Tibial nerve (tissue), 3 donors: ENCODE measurements at regions not wholly inside any gene's neighbourhood (a gene's known extent, or its start where the extent isn't known, plus 50 kb on each side); places are given as distances from the start of the nearest gene placed in this dataset.

Source experiments
- CTCF ChIP-seq, 5 experiments: fragments of 200-600 bp in 3 of 5; fragments of 450-650 bp in 2 of 5; sonication (generic) in 3 of 5; IDR thresholded peaks; one replicate each; pipeline ENCODE4 v1.5.1; 2016 to 2019; ENCODE audit warnings: antibody characterized with exemption in 5 of 5, mild to moderate bottlenecking in 3 of 5, moderate library complexity in 2 of 5
- POLR2A ChIP-seq, 2 donors: fragments of 450-650 bp; IDR thresholded peaks; one replicate each; pipeline ENCODE4 v1.6.1; 2017; ENCODE audit warnings: antibody characterized with exemption in 2 of 2, mild to moderate bottlenecking in 2 of 2, moderate library complexity in 2 of 2

GRCh38 chrX:68942104-68942503 is 113.3 kb downstream of the EFNB1 start:
- no peak for TF ChIP-seq POLR2A (IDR thresholded peaks at IDR 0.05)
- no peak for TF ChIP-seq CTCF (IDR thresholded peaks at IDR 0.05)
